GM12878 (cell line): ENCODE measurements at regions not wholly inside any gene's neighbourhood (a gene's known extent, or its start where the extent isn't known, plus 50 kb on each side); places are given as distances from the start of the nearest gene placed in this dataset.

ENCODE experiments used
- ATAC-seq: fragments of 200-7000 bp; cut with Tn5 transposase; 3 replicates; pipeline ENCODE4 v1.9.1; 2020; ENCODE audit warnings: mild to moderate bottlenecking, moderate library complexity
- BruUV-seq: library from RNA; stranded (reverse); fragments of 400-500 nt; replicated peaks from 2 replicates; lab custom pipeline; 2021; lab: Mats Ljungman, UMichigan
- CTCF ChIA-PET: fragments of 300-600 bp; sonication (Branson Sonifier 250); formaldehyde crosslinking; extraction: SDS; loops from one replicate; lab custom pipeline; 2021; ENCODE audit warnings: inconsistent platforms; lab: Yijun Ruan, JAX
- POLR2A ChIA-PET: fragments of 350-600 bp; formaldehyde crosslinking; extraction: SDS; loops from one replicate; lab custom pipeline; 2021; ENCODE audit warnings: inconsistent platforms; lab: Charles Lee
- RAD21 ChIA-PET: fragments of 300-600 bp; sonication (Branson Sonifier 250); formaldehyde crosslinking; loops from one replicate; lab custom pipeline; 2023; ENCODE audit warnings: antibody characterized with exemption; ENCODE audit not compliant: unreplicated experiment; lab: Charles Lee
- SMC1A ChIA-PET: fragments of 300-600 bp; sonication (Branson Sonifier 250); formaldehyde crosslinking; loops from one replicate; lab custom pipeline; 2023; ENCODE audit not compliant: unreplicated experiment, uncharacterized antibody; lab: Charles Lee
- DNase-seq: peaks from one replicate; pipeline ENCODE4 v3.0.0-alpha.2; 2011; ENCODE audit warnings: low read depth, low spot score
- FAIRE-seq: peaks from 3 replicates; lab custom pipeline; 2011; peaks lifted over from hg19 to GRCh38; lab: Jason Lieb, UNC
- H2AFZ ChIP-seq: 2 replicates; pipeline ENCODE4 v1.6.0; 2011; ENCODE audit warnings: low read depth, low read length, control low read depth; ENCODE audit not compliant: control insufficient read depth
- H3K27ac ChIP-seq: 2 replicates; pipeline ENCODE4 v1.5.1; 2011; ENCODE audit warnings: control low read depth; ENCODE audit not compliant: control insufficient read depth, insufficient read depth
- H3K27me3 ChIP-seq, 2 experiments: replicated peaks in 1 of 2; 2 replicates each; pipeline versions ENCODE4 v1.6.0 to v1.6.1; 2011; ENCODE audit warnings: low read length in 1 of 2; ENCODE audit not compliant: control insufficient read depth in 2 of 2, insufficient read depth in 2 of 2
- H3K36me3 ChIP-seq, 2 experiments: 2 replicates each; pipeline ENCODE4 v1.5.1; 2011; ENCODE audit warnings: low read length in 1 of 2; ENCODE audit not compliant: control insufficient read depth in 2 of 2, insufficient read depth in 2 of 2
- H3K4me1 ChIP-seq: 2 replicates; pipeline ENCODE4 v1.6.1; 2011; ENCODE audit warnings: mild to moderate bottlenecking, low read length, moderate library complexity, mixed read lengths; ENCODE audit not compliant: control insufficient read depth, insufficient read depth
- H3K4me2 ChIP-seq: 2 replicates; pipeline ENCODE4 v1.6.0; 2011; ENCODE audit warnings: control low read depth; ENCODE audit not compliant: control insufficient read depth, insufficient read depth
- H3K4me3 ChIP-seq: fragments of 200-600 bp; sonication (generic); 2 replicates; pipeline ENCODE4 v1.5.1; 2016
- H3K79me2 ChIP-seq: 2 replicates; pipeline ENCODE4 v1.6.0; 2011; ENCODE audit warnings: low read length; ENCODE audit not compliant: control insufficient read depth, insufficient read depth
- H3K9ac ChIP-seq: 2 replicates; pipeline ENCODE4 v1.8.0; 2011; ENCODE audit warnings: low read length, control low read depth, mixed read lengths; ENCODE audit not compliant: control insufficient read depth, insufficient read depth
- H3K9me3 ChIP-seq: replicated peaks from 3 replicates; pipeline ENCODE4 v1.5.1; 2011; ENCODE audit warnings: mild to moderate bottlenecking, low read length; ENCODE audit not compliant: control insufficient read depth, insufficient read depth
- H4K20me1 ChIP-seq: 2 replicates; pipeline ENCODE4 v1.6.0; 2011; ENCODE audit not compliant: control insufficient read depth, insufficient read depth
- ASH2L ChIP-seq: fragments of 300-600, 200-600 bp; sonication (generic); IDR thresholded peaks from 2 replicates; pipeline ENCODE4 v1.6.1; 2017; ENCODE audit warnings: low read depth, mild to moderate bottlenecking, borderline replicate concordance
- ATF2 ChIP-seq: IDR thresholded peaks from 2 replicates; pipeline ENCODE4 v1.6.1; 2012; ENCODE audit warnings: low read length, inconsistent platforms
- CBFB ChIP-seq: IDR thresholded peaks from 2 replicates; pipeline ENCODE4 v1.6.1; 2016; ENCODE audit warnings: antibody characterized with exemption, low read depth
- CHD4 ChIP-seq: fragments of 200-600 bp; sonication (generic); IDR thresholded peaks from 2 replicates; pipeline ENCODE4 v1.6.1; 2016; ENCODE audit warnings: mild to moderate bottlenecking
- DPF2 ChIP-seq: fragments of 450-650 bp; IDR thresholded peaks from 2 replicates; pipeline ENCODE4 v1.6.1; 2017; ENCODE audit warnings: mild to moderate bottlenecking
- EED ChIP-seq: sonication (generic); IDR thresholded peaks from 2 replicates; pipeline ENCODE4 v1.6.1; 2016; ENCODE audit warnings: antibody characterized with exemption, low read depth
- EZH2 ChIP-seq: IDR thresholded peaks from 2 replicates; pipeline ENCODE4 v1.6.1; 2012; ENCODE audit warnings: low read depth, mild to moderate bottlenecking, control low read depth, inconsistent platforms, low read length, borderline replicate concordance; ENCODE audit not compliant: control insufficient read depth
- HSF1 ChIP-seq: fragments of 150-350 bp; IDR thresholded peaks from 2 replicates; pipeline ENCODE4 v1.6.1; 2014; ENCODE audit warnings: mild to moderate bottlenecking, low read depth, low read length
- KAT2A ChIP-seq: conservative IDR thresholded peaks from 2 replicates; pipeline ENCODE4 v1.6.1; 2011; ENCODE audit warnings: low read depth, low read length; ENCODE audit not compliant: control insufficient read depth
- YBX1 ChIP-seq: fragments of 450-650 bp; IDR thresholded peaks from 2 replicates; pipeline ENCODE4 v1.6.1; 2016; ENCODE audit warnings: antibody characterized with exemption
- YY1 ChIP-seq: IDR thresholded peaks from 2 replicates; pipeline ENCODE4 v1.6.1; 2011; ENCODE audit warnings: low read depth, mild to moderate bottlenecking, low read length
- ZBTB4 ChIP-seq: fragments of 450-650 bp; formaldehyde crosslinking; IDR thresholded peaks from 2 replicates; pipeline ENCODE4 v1.4.0; 2022; ENCODE audit warnings: mild to moderate bottlenecking, moderate library complexity
- ZBTB40 ChIP-seq: fragments of 450-650 bp; IDR thresholded peaks from 2 replicates; pipeline ENCODE4 v1.6.1; 2016; ENCODE audit warnings: mild to moderate bottlenecking, moderate library complexity, borderline replicate concordance
- WGBS: methylation state at CpG from one replicate; pipeline ENCODE4 v1.1.6; 2016; ENCODE audit warnings: low lambda C conversion rate; ENCODE audit not compliant: insufficient replicate concordance, insufficient coverage; ENCODE audit errors: missing lambda C conversion rate; 5-methylcytosine and 5-hydroxymethylcytosine counted together
- in situ Hi-C: fragments of 300-500 bp; cut with MboI; formaldehyde crosslinking; loops from 9 replicates; pipeline ENCODE4 v1.14.3; 2018; ENCODE audit warnings: mixed read lengths
- intact Hi-C: fragments of 100-400 bp; cut with micrococcal nuclease; formaldehyde crosslinking; loops from one replicate; pipeline ENCODE4 v1.14.2; 2022; ENCODE audit not compliant: unreplicated experiment

- intact Hi-C loops (no loop called here), in situ Hi-C loops (no loop called here)
- no peak for FAIRE-seq
- H3K36me3 ChIP-seq, result no peaks in the 10 kb centered on the region
- no peak overlapping the region for H3K4me2 ChIP-seq
- SMC1A ChIA-PET, result interaction anchor here (0.6 kb wide), 1 partner anchor 725 kb away, joined by 4 read pairs; no protein-coding TSS in a partner anchor
- no peaks in the 10 kb centered on the region for H4K20me1 ChIP-seq
- 47% methylated on average over 15 of the region's 15 CpGs for WGBS
- no peak for ATAC-seq
- H3K9me3 ChIP-seq, result no peaks in the 10 kb centered on the region
- H3K4me3 ChIP-seq, result no peak overlapping the region
- no peaks in the 10 kb centered on the region for H3K4me1 ChIP-seq
- POLR2A ChIA-PET, result no interaction called here
- CTCF ChIA-PET, result interaction anchor here (0.9 kb wide), 1 partner anchor 11 kb away, joined by 5 read pairs; no protein-coding TSS in a partner anchor
- RAD21 ChIA-PET, result no interaction called here
- no peak for TF ChIP-seq EZH2
- no peak for TF ChIP-seq DPF2
- TF ChIP-seq CHD4, result no peak
- no peak for TF ChIP-seq ZBTB4 (CRISPR knock-in tag)
- no peak for TF ChIP-seq KAT2A
- no peak for TF ChIP-seq ASH2L
- no peak for TF ChIP-seq YY1
- TF ChIP-seq ZBTB40, result no peak
- TF ChIP-seq YBX1, result no peak
- no peak for TF ChIP-seq ATF2
- TF ChIP-seq HSF1, result no peak
- no peak for TF ChIP-seq EED
- no peak for TF ChIP-seq CBFB
- BruUV-seq, result no TSS peak
- no peak overlapping the region for H3K27ac ChIP-seq
- DNase-seq, result no peak
- H3K9ac ChIP-seq, result no peak overlapping the region
- no peaks in the 10 kb centered on the region; a peak in 1 of 4 replicates for H3K27me3 ChIP-seq
- H3K79me2 ChIP-seq, result no peaks in the 10 kb centered on the region
- H2AFZ ChIP-seq, result no peak overlapping the region
Observed at GRCh38 chr6:45758787-45759471, 256.7 kb downstream of the CLIC5 start.
